NB4 (cell line): ENCODE measurements at regions not wholly inside any gene's neighbourhood (a gene's known extent, or its start where the extent isn't known, plus 50 kb on each side); places are given as distances from the start of the nearest gene placed in this dataset.

Experiments used
- DNase-seq: peaks from one replicate; pipeline ENCODE4 v3.0.0; 2010; ENCODE audit warnings: low read depth
- H3K4me3 ChIP-seq: one replicate; pipeline ENCODE4 v1.5.1; 2011; ENCODE audit warnings: mild to moderate bottlenecking, low read depth, low read length, moderate library complexity
- MYC ChIP-seq: IDR thresholded peaks from 2 replicates; pipeline ENCODE4 v1.6.1; 2011; ENCODE audit warnings: low read depth, low read length
- POLR2A ChIP-seq: IDR thresholded peaks from 2 replicates; pipeline ENCODE4 v1.6.1; 2011; ENCODE audit warnings: mild to moderate bottlenecking; ENCODE audit not compliant: insufficient read length; ENCODE audit errors: extremely low read depth
- TF ChIP-seq, protein P1 (sequence below): IDR thresholded peaks from one replicate; pipeline ENCODE4 v1.5.1; 2012; ENCODE audit warnings: low read depth, low read length
- TF ChIP-seq, protein P2 (sequence below): IDR thresholded peaks from 2 replicates; pipeline ENCODE4 v1.6.1; 2011; ENCODE audit warnings: low read depth, low read length

DNA sequence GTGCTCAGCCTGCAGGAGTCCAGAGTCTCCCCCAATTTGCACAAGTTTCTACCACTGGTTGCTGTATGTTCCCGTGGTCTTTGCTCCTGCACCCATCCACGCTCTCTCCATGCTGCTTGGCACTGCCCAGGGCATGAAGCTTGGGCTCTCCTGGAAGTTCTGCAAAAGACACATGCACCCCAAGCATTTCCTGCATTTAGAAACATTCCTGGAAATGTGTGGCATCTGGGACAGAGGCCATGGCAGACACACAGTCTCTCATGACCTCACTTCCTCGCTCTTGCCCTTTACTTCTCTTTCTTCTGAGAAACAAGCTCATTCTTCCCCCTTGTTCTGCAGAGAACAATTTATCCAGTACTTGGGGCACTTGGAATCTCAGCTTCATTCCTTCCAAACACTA lies 489.5 kb downstream of the BUD13 start:
- TF ChIP-seq POLR2A: no peak
- TF ChIP-seq, protein P1, sequence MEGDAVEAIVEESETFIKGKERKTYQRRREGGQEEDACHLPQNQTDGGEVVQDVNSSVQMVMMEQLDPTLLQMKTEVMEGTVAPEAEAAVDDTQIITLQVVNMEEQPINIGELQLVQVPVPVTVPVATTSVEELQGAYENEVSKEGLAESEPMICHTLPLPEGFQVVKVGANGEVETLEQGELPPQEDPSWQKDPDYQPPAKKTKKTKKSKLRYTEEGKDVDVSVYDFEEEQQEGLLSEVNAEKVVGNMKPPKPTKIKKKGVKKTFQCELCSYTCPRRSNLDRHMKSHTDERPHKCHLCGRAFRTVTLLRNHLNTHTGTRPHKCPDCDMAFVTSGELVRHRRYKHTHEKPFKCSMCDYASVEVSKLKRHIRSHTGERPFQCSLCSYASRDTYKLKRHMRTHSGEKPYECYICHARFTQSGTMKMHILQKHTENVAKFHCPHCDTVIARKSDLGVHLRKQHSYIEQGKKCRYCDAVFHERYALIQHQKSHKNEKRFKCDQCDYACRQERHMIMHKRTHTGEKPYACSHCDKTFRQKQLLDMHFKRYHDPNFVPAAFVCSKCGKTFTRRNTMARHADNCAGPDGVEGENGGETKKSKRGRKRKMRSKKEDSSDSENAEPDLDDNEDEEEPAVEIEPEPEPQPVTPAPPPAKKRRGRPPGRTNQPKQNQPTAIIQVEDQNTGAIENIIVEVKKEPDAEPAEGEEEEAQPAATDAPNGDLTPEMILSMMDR: no peak
- TF ChIP-seq, protein P2, sequence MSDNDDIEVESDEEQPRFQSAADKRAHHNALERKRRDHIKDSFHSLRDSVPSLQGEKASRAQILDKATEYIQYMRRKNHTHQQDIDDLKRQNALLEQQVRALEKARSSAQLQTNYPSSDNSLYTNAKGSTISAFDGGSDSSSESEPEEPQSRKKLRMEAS: no peak
- no peak overlapping the region for H3K4me3 ChIP-seq
- DNase-seq: no peak

DNA sequence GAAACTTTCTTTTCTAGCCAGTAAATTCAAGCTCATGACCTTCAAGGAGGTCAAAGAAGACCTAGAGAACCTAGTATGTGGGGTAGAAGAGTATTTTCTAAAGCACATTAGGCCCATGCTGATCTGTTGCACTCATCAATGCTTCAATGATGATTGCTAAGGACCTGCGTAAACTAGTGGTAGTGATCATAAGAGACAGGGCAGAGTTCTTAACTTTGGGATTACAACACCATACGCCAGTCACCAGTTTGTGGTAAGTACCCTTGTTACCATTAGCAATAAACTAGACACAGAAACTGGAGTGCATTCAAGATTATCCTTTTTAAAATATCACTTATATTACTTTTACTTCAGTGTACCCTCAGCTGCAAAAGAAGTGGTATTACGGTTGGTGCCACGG lies 490.3 kb downstream of the BUD13 start:
- no peak for DNase-seq
- no peak overlapping the region for H3K4me3 ChIP-seq
- TF ChIP-seq POLR2A: no peak
- TF ChIP-seq, protein P2: no peak
- TF ChIP-seq, protein P1: no peak
- no peak for TF ChIP-seq MYC

DNA sequence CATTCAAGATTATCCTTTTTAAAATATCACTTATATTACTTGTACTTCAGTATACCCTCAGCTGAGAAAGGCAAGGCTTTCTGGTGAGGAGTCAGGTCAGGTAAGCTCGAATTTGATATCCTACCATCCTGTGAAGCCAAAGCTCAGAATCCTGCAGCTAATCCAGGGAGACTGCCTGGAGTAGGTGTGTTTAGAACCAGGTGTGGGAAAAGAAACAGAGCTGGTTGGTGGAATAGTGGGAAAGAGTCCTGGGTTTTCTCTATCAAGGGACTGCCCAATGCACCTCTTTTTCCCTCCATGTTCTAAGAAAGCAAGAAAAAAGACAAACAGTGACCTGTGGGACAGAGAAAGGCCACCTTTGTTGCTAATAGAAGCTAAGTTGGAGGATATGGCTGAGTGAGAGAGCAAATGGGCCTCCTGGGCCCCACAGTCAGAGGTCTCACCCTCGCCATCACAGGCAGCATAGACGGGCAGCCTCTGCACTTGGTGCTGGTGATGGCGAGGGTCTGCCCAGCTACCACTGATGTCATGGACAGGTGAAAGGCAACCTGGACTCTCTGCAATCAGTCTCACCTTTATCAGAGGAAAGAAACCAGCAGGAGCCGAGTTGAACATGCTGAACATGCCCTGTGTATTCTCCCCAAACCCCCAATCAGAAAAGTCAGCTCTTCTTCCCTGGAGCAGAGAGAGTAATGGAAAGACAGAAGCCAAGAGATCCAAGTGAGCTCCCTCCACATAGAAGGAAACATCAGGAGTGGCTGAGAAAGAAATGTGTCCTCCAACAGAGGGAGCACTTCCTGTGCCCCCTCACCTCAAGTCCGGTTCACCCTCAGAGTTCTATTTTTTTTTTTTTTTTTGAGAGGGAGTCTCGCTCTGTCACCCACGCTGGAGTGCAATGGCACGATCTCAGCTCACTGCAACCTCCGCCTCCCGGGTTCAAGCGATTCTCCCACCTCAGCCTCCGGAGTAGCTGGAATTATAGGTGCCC lies 491.3 kb downstream of the BUD13 start:
- no peak for DNase-seq
- H3K4me3 ChIP-seq: no peak overlapping the region
- TF ChIP-seq POLR2A: no peak
- TF ChIP-seq, protein P2: no peak
- TF ChIP-seq MYC: no peak
- TF ChIP-seq, protein P1: no peak

DNA sequence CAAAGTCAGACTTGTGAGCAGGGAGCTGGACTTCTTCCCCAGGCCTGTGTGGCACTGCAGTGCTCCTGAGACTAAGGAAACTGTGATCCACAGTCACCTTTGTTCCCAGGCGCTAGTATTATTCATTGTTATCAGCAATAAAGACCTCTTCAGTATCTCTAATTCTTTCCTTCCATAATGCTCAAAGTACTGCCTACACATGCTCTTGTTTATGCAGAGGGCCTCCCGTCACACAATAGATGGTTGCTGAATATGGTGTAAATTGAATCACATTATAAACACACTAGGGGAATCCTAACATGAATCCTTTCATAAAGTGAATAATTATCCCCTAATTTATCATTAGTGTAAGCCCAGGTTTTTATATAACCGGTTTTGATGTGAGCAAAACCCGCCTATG lies 493.3 kb downstream of the BUD13 start:
- no peak for DNase-seq
- no peak overlapping the region for H3K4me3 ChIP-seq
- TF ChIP-seq POLR2A: no peak

DNA sequence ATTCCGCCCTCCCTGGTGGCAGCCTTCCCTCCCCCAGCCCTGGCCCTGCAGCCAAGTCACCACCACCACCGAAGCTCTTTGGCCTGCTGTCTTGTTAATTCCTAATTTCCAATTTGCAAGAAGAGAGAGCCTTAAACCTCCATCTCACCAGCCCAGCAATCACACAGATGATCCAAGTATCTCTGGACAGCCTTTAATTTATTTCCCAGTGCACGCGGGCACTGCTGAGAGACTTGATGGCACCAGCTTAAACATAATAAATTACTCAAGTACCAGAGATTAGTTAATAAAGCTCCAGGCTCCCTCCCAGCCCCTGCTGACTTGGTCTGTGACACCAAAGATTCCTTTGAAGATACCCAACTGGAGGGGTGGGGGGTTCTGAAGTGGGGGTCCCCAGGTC lies 494.7 kb downstream of the BUD13 start:
- no peak for DNase-seq
- H3K4me3 ChIP-seq: no peak overlapping the region
- TF ChIP-seq, protein P2: no peak
- no peak for TF ChIP-seq MYC
- TF ChIP-seq, protein P1: no peak
- TF ChIP-seq POLR2A: no peak

DNA sequence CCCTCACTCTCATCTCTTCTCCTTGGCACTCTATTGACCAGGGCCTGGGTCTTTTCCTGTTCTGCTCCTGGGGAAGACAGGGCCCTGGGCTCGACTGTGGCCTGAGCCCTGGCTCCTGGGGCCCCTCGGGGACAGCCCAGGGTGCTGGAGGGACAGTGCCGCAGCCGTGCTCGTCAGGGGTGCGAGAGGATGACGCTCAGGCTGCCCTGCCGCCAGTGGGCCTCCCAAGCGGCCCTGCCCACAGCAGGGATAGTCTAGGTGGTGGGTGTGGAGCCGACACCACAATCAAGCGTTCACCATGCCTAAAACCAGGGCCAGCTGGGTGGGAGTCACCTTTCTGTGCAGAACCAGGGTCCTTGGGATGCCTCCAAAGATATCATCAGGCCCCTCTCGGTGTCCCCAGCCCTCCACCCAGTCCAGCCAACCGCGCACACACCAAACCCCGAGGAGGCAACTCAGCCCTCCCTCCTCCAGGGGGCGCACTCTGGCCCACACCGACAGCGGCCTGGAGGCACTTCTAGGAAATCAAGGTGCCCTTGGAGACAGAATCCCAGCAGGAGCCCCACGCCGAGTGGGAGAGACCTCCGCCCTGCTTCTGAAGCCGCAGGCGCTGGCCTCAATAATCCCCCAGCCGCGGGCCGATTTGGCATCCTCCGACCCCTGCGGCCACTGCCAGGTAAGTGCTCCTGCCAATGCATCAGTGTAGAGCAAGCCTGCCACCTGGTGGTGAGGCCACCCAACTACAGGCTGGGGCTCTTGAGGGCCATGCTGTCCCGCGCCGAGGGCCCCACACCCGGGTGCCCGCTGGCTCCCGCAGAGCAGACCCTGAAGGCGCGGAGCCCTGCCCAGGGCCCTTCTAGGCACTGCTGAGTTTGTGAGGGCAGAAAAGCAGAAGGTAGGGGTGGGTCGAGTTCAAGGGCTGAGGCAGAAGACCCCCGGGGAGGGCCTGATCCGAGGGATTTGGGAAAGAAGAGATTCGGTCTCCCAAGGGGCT lies 496.4 kb downstream of the BUD13 start:
- H3K4me3 ChIP-seq: no peak overlapping the region
- DNase-seq: peak; percentile 67
- TF ChIP-seq MYC: no peak
- TF ChIP-seq, protein P2: 0 out of 2 replicates have a peak, but pooled peaks have one; percentile 4
- TF ChIP-seq, protein P1: peak; percentile 56
